Endothelial cell of umbilical vein (primary cell): ENCODE measurements at regions not wholly inside any gene's neighbourhood (a gene's known extent, or its start where the extent isn't known, plus 50 kb on each side); places are given as distances from the start of the nearest gene placed in this dataset.

Experiments
- BruUV-seq: library from RNA; stranded (reverse); fragments of 400-500 nt; replicated peaks from 2 replicates; lab custom pipeline; 2021; lab: Mats Ljungman, UMichigan
- CTCF ChIA-PET: fragments of 300-600, 350-600 bp; sonication (Branson Sonifier 250); formaldehyde crosslinking; loops from one replicate; lab custom pipeline; 2021; ENCODE audit warnings: antibody characterized with exemption, inconsistent platforms; lab: Charles Lee
- POLR2A ChIA-PET: fragments of 300-600, 350-600 bp; sonication (Branson Sonifier 250); formaldehyde crosslinking; loops from one replicate; lab custom pipeline; 2021; ENCODE audit warnings: antibody characterized with exemption, inconsistent platforms; lab: Charles Lee
- DNase-seq: peaks from one replicate; pipeline ENCODE4 v3.0.0-alpha.2; 2011; ENCODE audit warnings: low read depth, low spot score
- FAIRE-seq: peaks from 2 replicates; lab custom pipeline; 2011; peaks lifted over from hg19 to GRCh38; lab: Jason Lieb, UNC
- H2AFZ ChIP-seq: 2 replicates; pipeline ENCODE4 v1.6.0; 2012; ENCODE audit warnings: low read depth, low read length, control low read depth, inconsistent platforms
- H3K27ac ChIP-seq: 2 replicates; pipeline ENCODE4 v1.5.1; 2011; ENCODE audit warnings: low read depth, mild to moderate bottlenecking, control low read depth, low read length, moderate library complexity; ENCODE audit not compliant: insufficient read depth
- H3K27me3 ChIP-seq, 2 experiments: 2 replicates each; pipeline versions ENCODE4 v1.6.0 to v1.6.1; 2011; ENCODE audit warnings: low read length in 2 of 2, mixed read lengths in 1 of 2; ENCODE audit not compliant: control insufficient read depth in 2 of 2, insufficient read depth in 2 of 2
- H3K36me3 ChIP-seq, 2 experiments: 2 replicates in 1 of 2; 3 replicates in 1 of 2; pipeline ENCODE4 v1.5.1; 2011; ENCODE audit warnings: low read length in 2 of 2, mild to moderate bottlenecking in 1 of 2, moderate library complexity in 1 of 2; ENCODE audit not compliant: control insufficient read depth in 2 of 2, insufficient read depth in 2 of 2; ENCODE audit errors: extremely low read depth in 1 of 2
- H3K4me1 ChIP-seq: 3 replicates; pipeline ENCODE4 v1.5.1; 2011; ENCODE audit warnings: mild to moderate bottlenecking, low read length; ENCODE audit not compliant: control insufficient read depth, insufficient read depth; ENCODE audit errors: extremely low read depth
- H3K4me2 ChIP-seq: 2 replicates; pipeline ENCODE4 v1.6.1; 2011; ENCODE audit warnings: low read length, control low read depth, mixed read lengths; ENCODE audit not compliant: insufficient read depth
- H3K4me3 ChIP-seq, 3 experiments: fragments of 200-600 bp in 1 of 3; sonication (generic), shearing (Covaris generic) in 1 of 3; replicated peaks in 1 of 3; 2 replicates each; pipeline ENCODE4 v1.5.1; 2011 to 2016; ENCODE audit warnings: control low read depth in 3 of 3, low read length in 3 of 3, mild to moderate bottlenecking in 2 of 3, inconsistent platforms in 1 of 3, low read depth in 1 of 3, moderate library complexity in 1 of 3; ENCODE audit not compliant: insufficient read depth in 1 of 3
- H3K79me2 ChIP-seq: 2 replicates; pipeline ENCODE4 v1.6.0; 2012; ENCODE audit warnings: low read length, inconsistent platforms; ENCODE audit not compliant: control insufficient read depth, insufficient read depth
- H3K9ac ChIP-seq: replicated peaks from 2 replicates; pipeline ENCODE3; 2011; ENCODE audit warnings: low read length, control low read depth; ENCODE audit not compliant: insufficient read depth; ENCODE audit errors: extremely low read depth
- H3K9me1 ChIP-seq: replicated peaks from 3 replicates; pipeline ENCODE4 v1.6.0; 2011; ENCODE audit warnings: mild to moderate bottlenecking, low read length; ENCODE audit not compliant: control insufficient read depth, insufficient read depth; ENCODE audit errors: extremely low read depth
- H3K9me3 ChIP-seq: replicated peaks from 2 replicates; pipeline ENCODE4 v1.5.1; 2012; ENCODE audit warnings: low read length, inconsistent platforms; ENCODE audit not compliant: control insufficient read depth, insufficient read depth
- H4K20me1 ChIP-seq: replicated peaks from 2 replicates; pipeline ENCODE3; 2011; ENCODE audit warnings: mild to moderate bottlenecking, low read length; ENCODE audit not compliant: control insufficient read depth, insufficient read depth; ENCODE audit errors: extremely low read depth
- CTCF ChIP-seq, 2 donors: IDR thresholded peaks; 1 replicate in 1 of 2; 2 replicates in 1 of 2; pipeline ENCODE4 v1.5.1; 2011; ENCODE audit warnings: low read length in 2 of 2, mild to moderate bottlenecking in 2 of 2, moderate library complexity in 2 of 2, control low read depth in 1 of 2, inconsistent platforms in 1 of 2, low read depth in 1 of 2; ENCODE audit not compliant: insufficient read depth in 1 of 2; ENCODE audit errors: extremely low read depth in 1 of 2
- EZH2 ChIP-seq: IDR thresholded peaks from 2 replicates; pipeline ENCODE4 v1.6.1; 2012; ENCODE audit warnings: borderline replicate concordance, low read depth, mild to moderate bottlenecking, moderate library complexity, low read length, inconsistent platforms; ENCODE audit not compliant: severe bottlenecking
- FOS ChIP-seq: IDR thresholded peaks from 2 replicates; pipeline ENCODE4 v1.6.1; 2011; ENCODE audit warnings: mild to moderate bottlenecking, low read length, moderate library complexity, borderline replicate concordance; ENCODE audit not compliant: insufficient read depth
- GATA2 ChIP-seq: IDR thresholded peaks from 2 replicates; pipeline ENCODE4 v1.7.0; 2011; ENCODE audit warnings: low read depth, mild to moderate bottlenecking, moderate library complexity, mixed read lengths, low read length; ENCODE audit not compliant: insufficient read length, insufficient read depth
- JUN ChIP-seq: IDR thresholded peaks from 2 replicates; pipeline ENCODE4 v1.6.1; 2011; ENCODE audit warnings: borderline replicate concordance, low read depth; ENCODE audit not compliant: insufficient read length, insufficient read depth
- MAX ChIP-seq: IDR thresholded peaks from 2 replicates; pipeline ENCODE4 v1.6.1; 2011; ENCODE audit not compliant: insufficient read depth, insufficient read length
- MYC ChIP-seq: IDR thresholded peaks from one replicate; pipeline ENCODE4 v1.6.1; 2011; ENCODE audit warnings: mild to moderate bottlenecking, low read depth, low read length
- POLR2A ChIP-seq: IDR thresholded peaks from 2 replicates; pipeline ENCODE4 v1.6.1; 2012; ENCODE audit warnings: low read depth, mild to moderate bottlenecking, control low read depth, low read length
- POLR2AphosphoS5 ChIP-seq: IDR thresholded peaks from 2 replicates; pipeline ENCODE4 v1.6.1; 2012; ENCODE audit warnings: low read depth, mild to moderate bottlenecking, control low read depth, low read length, moderate library complexity; ENCODE audit not compliant: insufficient read depth
- dilution Hi-C: fragments of 300-500 bp; cut with MboI; formaldehyde crosslinking; loops from one replicate; pipeline ENCODE4 v1.15.0; 2019; ENCODE audit warnings: low sequenced_read_pairs; ENCODE audit not compliant: extremely low pct_ligation_motif_present
- intact Hi-C: fragments of 100-400 bp; cut with micrococcal nuclease; formaldehyde crosslinking; loops from one replicate; pipeline ENCODE4 v1.10.0; 2022

GRCh38 chr2:189300916-189301315 lies 121.4 kb upstream of the COL5A2 start:
- DNase-seq (no peak), FAIRE-seq (no peak)
- Histone ChIP-seq H3K9me1 (no peaks in the 10 kb centered on the region), H3K4me1 (no peaks in the 10 kb centered on the region), H3K36me3 (no peaks in the 10 kb centered on the region), H3K9ac (no peak overlapping the region), H3K79me2 (no peaks in the 10 kb centered on the region), H3K9me3 (no peaks in the 10 kb centered on the region), H3K4me3 (no peak overlapping the region), H4K20me1 (no peaks in the 10 kb centered on the region), H2AFZ (no peak overlapping the region), H3K27me3 (no peaks in the 10 kb centered on the region), H3K4me2 (no peak overlapping the region), H3K27ac (no peak overlapping the region)
- no peak for TF ChIP-seq EZH2
- TF ChIP-seq POLR2AphosphoS5, result no peak
- TF ChIP-seq MYC, result no peak
- TF ChIP-seq MAX, result no peak
- TF ChIP-seq GATA2, result no peak
- no peak for TF ChIP-seq CTCF (IDR thresholded peaks at IDR 0.05; ENCODE audit: extremely low read depth in 1 of 2, insufficient read depth in 1 of 2, low read depth in 1 of 2, low read length in 2 of 2)
- TF ChIP-seq FOS, result no peak
- no peak for TF ChIP-seq JUN
- no peak for TF ChIP-seq POLR2A
- dilution Hi-C loops, result no loop called here
- BruUV-seq, result no TSS peak
- intact Hi-C loops, result no loop called here
- POLR2A ChIA-PET, result no interaction called here
- CTCF ChIA-PET, result no interaction called here
